IMR-90 (cell line): ENCODE measurements at regions not wholly inside any gene's neighbourhood (a gene's known extent, or its start where the extent isn't known, plus 50 kb on each side); places are given as distances from the start of the nearest gene placed in this dataset.

Experiments used
- ATAC-seq: fragments of 200-7000 bp; cut with Tn5 transposase; 2 replicates; pipeline ENCODE4 v1.9.1; 2020; ENCODE audit warnings: low read depth, mild to moderate bottlenecking, moderate library complexity
- BruUV-seq: library from RNA; stranded (reverse); fragments of 400-500 nt; replicated peaks from 2 replicates; lab custom pipeline; 2021; lab: Mats Ljungman, UMichigan
- CTCF ChIA-PET: fragments of 300-600 bp; formaldehyde crosslinking; extraction: SDS; loops from one replicate; lab custom pipeline; 2021; ENCODE audit warnings: antibody characterized with exemption; lab: Yijun Ruan, JAX
- POLR2A ChIA-PET: fragments of 300-600 bp; sonication (Branson Sonifier 250); formaldehyde crosslinking; loops from one replicate; lab custom pipeline; 2022; ENCODE audit warnings: antibody characterized with exemption; ENCODE audit not compliant: unreplicated experiment; lab: Charles Lee
- DNase-seq: peaks from one replicate; pipeline ENCODE4 v3.0.0; 2013
- H2AFZ ChIP-seq: replicated peaks from 2 replicates; pipeline ENCODE3; 2013; ENCODE audit warnings: low read length, mild to moderate bottlenecking; ENCODE audit not compliant: poor library complexity
- H2AK5ac ChIP-seq: 2 replicates; pipeline ENCODE4 v1.6.1; 2013; ENCODE audit warnings: low read depth, low read length, inconsistent platforms
- H2AK9ac ChIP-seq: replicated peaks from 2 replicates; pipeline ENCODE3; 2013; ENCODE audit warnings: mild to moderate bottlenecking, low read depth, low read length, moderate library complexity; ENCODE audit not compliant: poor library complexity
- H2BK120ac ChIP-seq: 2 replicates; pipeline ENCODE4 v1.6.1; 2013; ENCODE audit warnings: low read depth, low read length, inconsistent platforms
- H2BK15ac ChIP-seq: 3 replicates; pipeline ENCODE4 v1.6.1; 2013; ENCODE audit warnings: low read depth, low read length, inconsistent platforms
- H2BK20ac ChIP-seq: 2 replicates; pipeline ENCODE4 v1.6.1; 2013; ENCODE audit warnings: low read depth, mild to moderate bottlenecking, inconsistent platforms, low read length, moderate library complexity
- H2BK5ac ChIP-seq: 2 replicates; pipeline ENCODE4 v1.6.1; 2013; ENCODE audit warnings: mild to moderate bottlenecking, low read depth, low read length, inconsistent platforms; ENCODE audit not compliant: poor library complexity, severe bottlenecking
- H3K14ac ChIP-seq: replicated peaks from 2 replicates; pipeline ENCODE4 v1.6.1; 2013; ENCODE audit warnings: low read depth, low read length, inconsistent platforms
- H3K18ac ChIP-seq: 2 replicates; pipeline ENCODE4 v1.6.1; 2013; ENCODE audit warnings: low read depth, low read length, control low read depth
- H3K23ac ChIP-seq: 2 replicates; pipeline ENCODE4 v1.6.1; 2013; ENCODE audit warnings: low read depth, low read length, inconsistent platforms
- H3K27ac ChIP-seq: 2 replicates; pipeline ENCODE4 v1.5.1; 2013; ENCODE audit warnings: mild to moderate bottlenecking, control low read depth, low read length; ENCODE audit not compliant: insufficient read depth
- H3K27me3 ChIP-seq: 2 replicates; pipeline ENCODE4 v1.6.1; 2013; ENCODE audit warnings: low read length; ENCODE audit not compliant: control insufficient read depth, insufficient read depth
- H3K36me3 ChIP-seq: 2 replicates; pipeline ENCODE4 v1.6.1; 2013; ENCODE audit warnings: low read length, mixed read lengths; ENCODE audit not compliant: control insufficient read depth, insufficient read depth
- H3K4ac ChIP-seq: 2 replicates; pipeline ENCODE4 v1.6.1; 2013; ENCODE audit warnings: low read depth, low read length, inconsistent platforms
- H3K4me1 ChIP-seq: 2 replicates; pipeline ENCODE4 v1.6.1; 2013; ENCODE audit warnings: low read length, mixed read lengths; ENCODE audit not compliant: control insufficient read depth, insufficient read depth
- H3K4me2 ChIP-seq: 2 replicates; pipeline ENCODE4 v1.6.1; 2013; ENCODE audit warnings: low read depth, mild to moderate bottlenecking, control low read depth, low read length, moderate library complexity
- H3K4me3 ChIP-seq: 2 replicates; pipeline ENCODE4 v1.5.1; 2013; ENCODE audit warnings: low read depth, mild to moderate bottlenecking, control low read depth, low read length, moderate library complexity; ENCODE audit not compliant: insufficient read depth
- H3K56ac ChIP-seq: 2 replicates; pipeline ENCODE4 v1.6.1; 2013; ENCODE audit warnings: low read length, inconsistent platforms; ENCODE audit not compliant: insufficient read depth; ENCODE audit errors: extremely low read depth
- H3K79me1 ChIP-seq, 2 experiments: 2 replicates each; pipeline ENCODE4 v1.6.1; 2013; ENCODE audit warnings: low read length in 2 of 2, inconsistent platforms in 1 of 2, low read depth in 1 of 2
- H3K9ac ChIP-seq: 2 replicates; pipeline ENCODE4 v1.6.1; 2013; ENCODE audit warnings: low read depth, low read length, control low read depth
- H3K9me1 ChIP-seq: 2 replicates; pipeline ENCODE4 v1.6.1; 2013; ENCODE audit warnings: low read length, inconsistent platforms; ENCODE audit not compliant: insufficient read depth
- H3K9me3 ChIP-seq: 2 replicates; pipeline ENCODE4 v1.6.1; 2013; ENCODE audit warnings: low read length; ENCODE audit not compliant: control insufficient read depth, insufficient read depth
- H4K20me1 ChIP-seq: 2 replicates; pipeline ENCODE4 v1.6.1; 2013; ENCODE audit warnings: low read length, inconsistent platforms; ENCODE audit not compliant: insufficient read depth
- H4K5ac ChIP-seq: 2 replicates; pipeline ENCODE4 v1.6.1; 2013; ENCODE audit warnings: mild to moderate bottlenecking, low read depth, low read length, control low read depth
- H4K8ac ChIP-seq, 2 experiments: 2 replicates each; pipeline ENCODE4 v1.6.1; 2013; ENCODE audit warnings: low read depth in 2 of 2, low read length in 2 of 2, control low read depth in 1 of 2, inconsistent platforms in 1 of 2
- H4K91ac ChIP-seq: 2 replicates; pipeline ENCODE4 v1.6.1; 2013; ENCODE audit warnings: low read depth, low read length, inconsistent platforms; ENCODE audit not compliant: insufficient read depth
- CHD1 ChIP-seq: IDR thresholded peaks from 2 replicates; pipeline ENCODE4 v1.6.1; 2012; ENCODE audit warnings: low read depth, low read length, improper control_type of control experiment
- FOS ChIP-seq: fragments of 150-350 bp; IDR thresholded peaks from 2 replicates; pipeline ENCODE4 v1.6.1; 2016; ENCODE audit warnings: low read depth, low read length
- MAFK ChIP-seq: IDR thresholded peaks from 2 replicates; pipeline ENCODE4 v1.6.1; 2012; ENCODE audit warnings: low read depth, low read length, improper control_type of control experiment
- NFE2L2 ChIP-seq: fragments of 150-350 bp; IDR thresholded peaks from 2 replicates; pipeline ENCODE4 v1.6.1; 2016; ENCODE audit warnings: low read depth, mild to moderate bottlenecking, low read length
- POLR2A ChIP-seq: IDR thresholded peaks from 2 replicates; pipeline ENCODE4 v1.6.1; 2012; ENCODE audit warnings: mild to moderate bottlenecking, low read depth, low read length
- RAD21 ChIP-seq: IDR thresholded peaks from 2 replicates; pipeline ENCODE4 v1.6.1; 2012; ENCODE audit warnings: low read length, improper control_type of control experiment
- SMC3 ChIP-seq: fragments of 150-350 bp; IDR thresholded peaks from 2 replicates; pipeline ENCODE4 v1.6.1; 2016; ENCODE audit warnings: low read depth, mild to moderate bottlenecking, antibody characterized with exemption, low read length, moderate library complexity
- WGBS, 2 experiments: methylation state at CpG; one replicate each; pipeline versions ENCODE4 v1.1.5 to v1.1.7; 2013; ENCODE audit warnings: missing lambda C conversion rate in 2 of 2; ENCODE audit not compliant: insufficient read length in 1 of 2; ENCODE audit errors: extremely low coverage in 2 of 2; 5-methylcytosine and 5-hydroxymethylcytosine counted together
- dilution Hi-C: fragments of 300-500 bp; cut with HindIII; formaldehyde crosslinking; loops from one replicate; pipeline ENCODE4 v1.14.3; 2018; ENCODE audit warnings: low sequenced_read_pairs; ENCODE audit not compliant: unreplicated experiment
- in situ Hi-C: fragments of 300-500 bp; cut with MboI; formaldehyde crosslinking; loops from 3 replicates; pipeline ENCODE4 v1.14.3; 2019; ENCODE audit warnings: low sequenced_read_pairs, inconsistent platforms, mixed read lengths
- intact Hi-C: fragments of 100-400 bp; cut with micrococcal nuclease; formaldehyde crosslinking; loops from 2 replicates; pipeline ENCODE4 v1.10.0; 2022

- CTCF ChIA-PET, result no interaction called here
- in situ Hi-C loops, result no loop called here
- dilution Hi-C loops, result no loop called here
Measured at GRCh38 chrX:42050345-42050744, 127.0 kb upstream of the CASK start.

More at GRCh38 chrX:42050345-42050744, 127.0 kb upstream of the CASK start:
- ATAC-seq, result no peak
- no peak overlapping the region for H2AK9ac ChIP-seq
- no peak overlapping the region for H3K14ac ChIP-seq
- POLR2A ChIA-PET, result no interaction called here
- H2BK5ac ChIP-seq, result no peak overlapping the region
- H3K18ac ChIP-seq, result no peak overlapping the region
- no peak overlapping the region for H2BK15ac ChIP-seq
- no peak overlapping the region for H3K23ac ChIP-seq
- H4K8ac ChIP-seq, result no peak overlapping the region
- no peaks in the 10 kb centered on the region for H4K20me1 ChIP-seq
- H4K5ac ChIP-seq, result no peak overlapping the region
- no peak overlapping the region for H3K4ac ChIP-seq
- H2BK120ac ChIP-seq, result no peak overlapping the region
- H3K56ac ChIP-seq, result no peak overlapping the region
- no peak overlapping the region for H2AFZ ChIP-seq
- no TSS peak for BruUV-seq
- no peaks in the 10 kb centered on the region for H3K36me3 ChIP-seq
- no peaks in the 10 kb centered on the region for H3K9me1 ChIP-seq
- H3K4me3 ChIP-seq, result no peak overlapping the region
- TF ChIP-seq RAD21, result no peak
- no peak for TF ChIP-seq FOS
- no peak for TF ChIP-seq MAFK
- no peak for TF ChIP-seq CHD1
- TF ChIP-seq NFE2L2, result no peak
- TF ChIP-seq SMC3, result no peak
- TF ChIP-seq POLR2A, result no peak
- H2BK20ac ChIP-seq, result no peak overlapping the region
- no peak overlapping the region for H3K27ac ChIP-seq
- no peak overlapping the region for H3K4me2 ChIP-seq
- no CpG with 5 or more reads among the region's 4 CpGs for WGBS, 2 experiments
- intact Hi-C loops, result no loop called here
- H2AK5ac ChIP-seq, result no peak overlapping the region
- H4K91ac ChIP-seq, result no peak overlapping the region
- H3K9ac ChIP-seq, result no peak overlapping the region
- no peaks in the 10 kb centered on the region for H3K27me3 ChIP-seq
- no peaks in the 10 kb centered on the region for H3K9me3 ChIP-seq
- H3K79me1 ChIP-seq, result no peaks in the 10 kb centered on the region
- H3K4me1 ChIP-seq, result no peaks in the 10 kb centered on the region
- DNase-seq, result no peak
